ENCODE measurements at regions not wholly inside any gene's neighbourhood (a gene's known extent, or its start where the extent isn't known, plus 50 kb on each side); places are given as distances from the start of the nearest gene placed in this dataset.

- H3K4me3 ChIP-seq: no peak overlapping the region
- no peak overlapping the region for H3K27ac ChIP-seq
- no peaks in the 10 kb centered on the region for H3K4me1 ChIP-seq
- no peaks in the 10 kb centered on the region for H3K36me3 ChIP-seq
- no peaks in the 10 kb centered on the region for H3K9me3 ChIP-seq
- no peak for TF ChIP-seq CTCF (IDR thresholded peaks at IDR 0.05)
- DNase-seq (ENCODE audit: low spot score): no peak
- no peaks in the 10 kb centered on the region for H3K27me3 ChIP-seq
Measured at GRCh38 chr18:67342159-67342558, 174.4 kb downstream of the DSEL start.

GRCh38 chr18:67337696-67338095 is 178.8 kb downstream of the DSEL start:
- no peak overlapping the region for H3K27ac ChIP-seq
- H3K27me3 ChIP-seq: no peaks in the 10 kb centered on the region
- no peaks in the 10 kb centered on the region for H3K4me1 ChIP-seq
- no peak for TF ChIP-seq CTCF (IDR thresholded peaks at IDR 0.05)
- H3K9me3 ChIP-seq: no peaks in the 10 kb centered on the region
- H3K36me3 ChIP-seq: no peaks in the 10 kb centered on the region
- H3K4me3 ChIP-seq: no peak overlapping the region
- no peak for DNase-seq (ENCODE audit: low spot score)

GRCh38 chr18:67331857-67332256 is 184.7 kb downstream of the DSEL start:
- no peaks in the 10 kb centered on the region for H3K4me1 ChIP-seq
- H3K36me3 ChIP-seq: no peaks in the 10 kb centered on the region
- H3K27ac ChIP-seq: no peak overlapping the region
- no peak overlapping the region for H3K4me3 ChIP-seq
- no peak for DNase-seq (ENCODE audit: low spot score)
- TF ChIP-seq CTCF (IDR thresholded peaks at IDR 0.05): no peak
- H3K9me3 ChIP-seq: no peaks in the 10 kb centered on the region
- no peaks in the 10 kb centered on the region for H3K27me3 ChIP-seq

GRCh38 chr18:67319109-67319508 is 197.4 kb downstream of the DSEL start:
- H3K36me3 ChIP-seq: no peaks in the 10 kb centered on the region
- no peaks in the 10 kb centered on the region for H3K4me1 ChIP-seq
- H3K9me3 ChIP-seq: peaks cover 0 to 10% of the 10 kb centered on the region in 2 donors
- H3K27me3 ChIP-seq: no peaks in the 10 kb centered on the region
- H3K4me3 ChIP-seq: no peak overlapping the region
- no peak for TF ChIP-seq CTCF (IDR thresholded peaks at IDR 0.05)
- DNase-seq (ENCODE audit: low spot score): no peak
- H3K27ac ChIP-seq: no peak overlapping the region

- Histone ChIP-seq H3K4me3 (no peak overlapping the region), H3K36me3 (no peaks in the 10 kb centered on the region), H3K27me3 (no peaks in the 10 kb centered on the region), H3K9me3 (peaks cover 0 to 10% of the 10 kb centered on the region in 2 donors), H3K4me1 (no peaks in the 10 kb centered on the region), H3K27ac (no peak overlapping the region)
- TF ChIP-seq CTCF (IDR thresholded peaks at IDR 0.05): no peak
- DNase-seq (ENCODE audit: low spot score): no peak
Measured at GRCh38 chr18:67318651-67319050, 197.9 kb downstream of the DSEL start.

GRCh38 chr18:67310826-67311225 is 205.7 kb downstream of the DSEL start:
- Histone ChIP-seq H3K27me3 (no peaks in the 10 kb centered on the region), H3K27ac (no peak overlapping the region), H3K9me3 (no peaks in the 10 kb centered on the region), H3K36me3 (no peaks in the 10 kb centered on the region), H3K4me3 (no peak overlapping the region), H3K4me1 (no peaks in the 10 kb centered on the region)
- no peak for DNase-seq (ENCODE audit: low spot score)
- no peak for TF ChIP-seq CTCF (IDR thresholded peaks at IDR 0.05)

Measured in right atrium auricular region (tissue), 2 donors.